HCEC 1CT (cell line): ENCODE measurements at regions not wholly inside any gene's neighbourhood (a gene's known extent, or its start where the extent isn't known, plus 50 kb on each side); places are given as distances from the start of the nearest gene placed in this dataset.
"Not testable (repeated sequence)": the region's sequence is repeated elsewhere in the genome, so short reads cannot be mapped to it uniquely, and the experiment has no call there.

ENCODE experiments used
- DNase-seq: peaks from one replicate; pipeline ENCODE4 v3.0.0-alpha.2; 2017

GRCh38 chr5:167918813-167919483 is 372.5 kb upstream of the WWC1 start:
- no peak for DNase-seq

DNA sequence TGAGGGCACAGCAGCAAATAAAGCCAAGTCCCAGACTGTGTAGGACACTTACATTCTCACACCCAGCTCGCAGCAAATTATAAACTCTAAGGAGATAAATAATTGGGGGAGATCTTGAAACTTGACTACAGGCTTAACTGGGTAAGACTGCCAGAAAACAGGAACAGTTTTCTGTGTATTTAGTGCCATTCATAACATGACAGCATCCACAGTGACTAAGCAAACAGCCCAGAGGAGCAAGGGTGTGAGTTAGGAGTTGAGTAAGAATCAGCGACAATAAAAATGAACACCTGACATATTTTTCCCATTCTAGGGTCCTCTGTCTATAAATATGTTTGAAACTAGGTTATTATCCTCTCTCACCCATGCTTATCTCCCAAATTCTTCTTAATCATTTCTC is 370.9 kb upstream of the WWC1 start:
- DNase-seq = no peak

DNA sequence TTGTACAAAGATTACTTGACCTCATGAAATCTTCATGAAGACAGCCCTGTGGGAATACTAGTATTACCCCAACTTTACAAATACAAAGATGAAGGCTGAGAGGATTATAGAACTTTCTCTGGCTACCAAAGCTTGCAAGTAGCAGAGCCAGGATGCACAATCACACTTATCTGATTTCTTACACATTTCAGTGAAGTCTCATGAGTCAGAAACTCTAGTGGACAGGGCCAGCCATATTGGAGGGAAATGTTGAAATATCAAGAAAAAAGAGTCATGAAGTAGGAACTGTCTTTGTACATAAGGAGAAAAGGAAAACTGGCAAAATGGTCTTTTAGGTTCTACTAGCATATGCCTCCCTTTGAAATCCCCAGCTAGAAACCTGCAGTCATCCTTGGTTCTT is 369.6 kb upstream of the WWC1 start:
- DNase-seq = no peak

GRCh38 chr5:167923396-167923795 is 368.0 kb upstream of the WWC1 start:
- DNase-seq = no peak

DNA sequence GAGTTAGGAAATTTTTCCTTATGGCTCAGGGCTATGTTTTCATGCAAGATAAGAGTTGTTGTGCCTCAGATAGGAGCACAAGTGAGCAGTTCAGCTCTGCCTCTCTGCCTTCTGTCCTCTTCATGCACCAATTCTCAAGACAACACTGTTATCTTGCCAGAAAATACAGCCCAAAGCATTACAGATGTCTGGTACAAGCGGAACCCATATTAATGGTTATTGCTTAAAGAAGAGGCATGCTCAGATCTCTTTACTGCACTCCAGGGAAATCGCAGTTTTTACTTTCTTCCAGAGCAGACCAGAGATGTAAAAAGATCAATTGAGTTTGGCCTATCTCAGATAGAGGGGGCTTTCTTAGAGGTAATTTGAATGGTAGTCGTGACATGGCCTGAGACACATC is 361.6 kb upstream of the WWC1 start:
- no peak for DNase-seq

- no peak for DNase-seq
Observed at GRCh38 chr5:167934551-167934971, 356.9 kb upstream of the WWC1 start.

- DNase-seq = no peak
Observed at GRCh38 chr5:167936022-167936421, 355.4 kb upstream of the WWC1 start.

GRCh38 chr5:167936944-167937634 is 354.4 kb upstream of the WWC1 start:
- DNase-seq = no peak

- DNase-seq = no peak
Observed at GRCh38 chr5:167937635-167937998, 353.8 kb upstream of the WWC1 start.

DNA sequence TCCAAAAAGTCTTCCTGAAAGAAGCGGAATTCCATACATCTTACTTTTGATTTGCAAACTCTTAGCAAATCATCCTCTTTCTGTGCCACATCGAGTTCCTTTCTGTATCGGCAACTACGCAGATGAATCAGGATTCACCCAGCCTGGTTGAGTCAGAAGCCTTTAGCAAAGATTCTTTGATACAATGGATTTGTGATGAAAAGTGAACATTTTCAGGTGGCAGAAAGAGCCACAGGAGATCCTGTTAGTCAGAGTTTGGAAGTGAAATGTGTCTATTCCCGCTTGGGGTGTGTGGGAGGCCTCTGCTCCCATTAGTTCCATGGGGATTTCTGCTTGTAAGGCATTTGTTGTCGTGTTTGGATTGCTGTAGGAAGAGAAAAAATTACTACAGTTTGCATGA is 351.8 kb upstream of the WWC1 start:
- no peak for DNase-seq

DNA sequence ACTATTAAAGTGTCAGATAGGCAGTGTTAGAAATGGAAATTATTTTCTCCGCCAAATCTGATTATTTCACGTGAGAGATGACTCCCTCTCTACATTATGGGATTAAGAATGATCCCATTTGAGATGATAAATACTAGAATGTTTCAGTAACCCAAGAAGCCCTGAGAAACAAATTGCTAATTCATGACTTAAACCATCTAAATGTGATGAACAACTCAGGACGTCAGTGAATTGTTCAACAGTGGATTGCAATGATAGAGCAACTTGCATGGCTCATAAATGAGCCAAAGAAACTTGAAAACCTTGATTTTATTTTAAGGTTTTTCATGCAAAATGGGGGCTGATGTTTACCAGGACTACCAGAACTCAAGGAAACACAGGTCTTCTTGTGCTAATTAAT is 350.5 kb upstream of the WWC1 start:
- DNase-seq = no peak

DNA sequence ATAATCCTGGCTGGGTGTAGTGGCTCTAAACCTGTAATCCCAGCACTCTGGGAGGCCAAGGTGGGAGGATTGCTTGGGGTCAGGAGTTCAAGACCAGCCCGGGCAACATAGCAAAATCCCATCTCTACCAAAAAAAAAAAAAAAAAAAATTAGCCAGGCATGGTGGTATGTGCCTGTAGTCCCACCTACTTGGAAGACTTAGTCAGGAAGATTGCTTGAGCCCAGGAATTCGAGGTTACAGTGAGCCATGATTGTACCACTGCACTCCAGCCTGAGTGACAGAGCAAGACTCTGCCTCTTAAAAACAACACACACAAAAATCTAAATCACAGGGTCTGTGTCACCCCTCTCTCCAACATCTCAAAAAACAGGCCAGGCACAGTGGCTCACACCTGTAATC is 349.9 kb upstream of the WWC1 start:
- not testable (repeated sequence) for DNase-seq

GRCh38 chr5:167943343-167943742 is 348.1 kb upstream of the WWC1 start:
- no peak for DNase-seq

GRCh38 chr5:167944121-167944852 is 347.2 kb upstream of the WWC1 start:
- no peak for DNase-seq

DNA sequence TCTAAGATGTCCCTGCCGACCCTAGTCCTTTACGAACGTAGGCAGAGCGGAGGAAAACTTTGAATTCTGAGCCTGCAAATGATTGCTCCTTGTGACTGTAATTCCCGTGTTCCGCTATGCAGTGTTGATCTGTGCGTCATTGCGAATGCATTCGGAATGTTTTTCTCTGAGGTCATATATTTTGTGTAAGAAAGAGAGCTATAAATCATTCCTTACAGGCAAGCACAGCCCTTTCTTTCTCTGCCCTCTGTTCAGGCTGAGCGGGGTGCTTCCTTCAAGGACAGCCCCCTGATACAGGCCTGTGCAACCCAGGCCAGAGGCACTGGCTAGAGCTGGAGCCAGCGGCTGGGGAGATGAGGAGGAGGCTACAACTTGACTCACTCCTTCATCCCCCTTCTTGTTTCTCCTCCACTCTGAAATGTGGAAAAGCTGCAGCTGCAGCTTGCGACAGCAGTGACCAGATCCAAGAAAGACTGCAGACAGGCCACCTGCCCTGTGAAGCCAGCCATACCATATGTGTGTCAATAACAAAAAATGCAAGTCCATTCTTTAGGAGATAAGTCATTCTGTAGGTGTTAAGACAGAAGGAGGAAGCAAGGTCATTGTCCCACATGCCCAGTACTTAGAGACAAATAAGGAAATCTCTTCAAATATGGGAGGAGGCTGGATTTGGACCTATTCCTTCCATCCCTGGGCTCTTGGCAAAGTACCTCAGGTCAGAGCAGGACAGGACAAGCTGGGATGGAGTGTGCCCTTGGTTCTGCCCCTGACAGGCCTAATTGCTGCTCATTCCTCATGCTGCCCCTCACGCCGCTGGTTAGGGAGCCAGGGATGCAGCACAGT is 345.7 kb upstream of the WWC1 start:
- peak; percentile 97 for DNase-seq

- DNase-seq = no peak
Observed at GRCh38 chr5:167947306-167947705, 344.1 kb upstream of the WWC1 start.

- DNase-seq = no peak
Observed at GRCh38 chr5:167948251-167948650, 343.2 kb upstream of the WWC1 start.

- no peak for DNase-seq
Observed at GRCh38 chr5:167949435-167949834, 342.0 kb upstream of the WWC1 start.

GRCh38 chr5:167950126-167950721 is 341.2 kb upstream of the WWC1 start:
- DNase-seq = no peak

- no peak for DNase-seq
Observed at GRCh38 chr5:167951116-167951515, 340.3 kb upstream of the WWC1 start.

- DNase-seq = no peak
Observed at GRCh38 chr5:167952278-167952995, 339.0 kb upstream of the WWC1 start.

DNA sequence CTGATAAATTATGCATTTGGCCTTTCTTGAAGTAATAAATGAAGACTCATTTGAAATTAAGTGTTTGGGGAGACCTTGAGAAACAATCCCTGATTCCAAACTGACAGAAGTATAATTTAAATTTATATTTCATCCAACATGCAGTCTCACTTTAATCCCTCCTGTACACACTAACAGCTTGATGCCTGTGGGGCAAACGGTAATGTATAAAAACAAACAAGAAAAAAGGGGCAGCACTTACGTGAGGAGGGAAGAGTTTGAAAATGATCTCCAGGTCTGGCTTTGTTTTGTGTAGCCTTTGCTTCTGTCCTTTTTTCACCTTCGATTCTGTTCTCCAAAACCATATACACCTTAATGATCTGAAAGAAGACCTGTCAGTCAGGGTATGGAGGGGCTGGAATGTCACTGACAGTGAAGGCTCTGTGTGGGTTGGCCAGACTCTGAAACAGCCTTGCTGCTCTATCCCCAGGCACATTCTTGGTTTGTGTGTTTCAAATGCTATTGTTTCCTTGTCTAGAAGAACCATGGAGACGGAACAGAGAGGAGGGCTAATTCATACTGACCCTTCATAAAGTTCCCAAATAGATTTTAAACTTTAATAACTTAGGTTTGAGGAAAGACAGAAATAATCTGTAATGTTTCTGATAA is 338.2 kb upstream of the WWC1 start:
- DNase-seq = no peak
